WERI-Rb-1 (cell line): ENCODE measurements at regions not wholly inside any gene's neighbourhood (a gene's known extent, or its start where the extent isn't known, plus 50 kb on each side); places are given as distances from the start of the nearest gene placed in this dataset.
"Not testable (repeated sequence)": the region's sequence is repeated elsewhere in the genome, so short reads cannot be mapped to it uniquely, and the experiment has no call there.

Experiments used
- DNase-seq: peaks from one replicate; pipeline ENCODE4 v3.0.0-alpha.2; 2020
- H3K27ac ChIP-seq: fragments of 250-450 bp; sonication (Bioruptor Pico); 2 replicates; pipeline ENCODE4 v1.5.1; 2020; ENCODE audit warnings: mild to moderate bottlenecking, moderate library complexity
- H3K27me3 ChIP-seq: fragments of 250-450 bp; sonication (Bioruptor Pico); 2 replicates; pipeline ENCODE4 v1.5.1; 2021; ENCODE audit warnings: mild to moderate bottlenecking, low read depth, moderate library complexity; ENCODE audit not compliant: insufficient read depth, severe bottlenecking
- H3K36me3 ChIP-seq: fragments of 250-450 bp; sonication (Bioruptor Pico); 2 replicates; pipeline ENCODE4 v1.5.1; 2020; ENCODE audit warnings: mild to moderate bottlenecking, moderate library complexity
- H3K4me3 ChIP-seq: 2 replicates; pipeline ENCODE4 v1.5.1; 2011; ENCODE audit warnings: low read depth, mild to moderate bottlenecking, control low read depth, low read length
- H3K9me3 ChIP-seq: fragments of 250-450 bp; sonication (Bioruptor Pico); 2 replicates; pipeline ENCODE4 v1.5.1; 2021; ENCODE audit warnings: mild to moderate bottlenecking, moderate library complexity; ENCODE audit not compliant: severe bottlenecking
- TF ChIP-seq, protein P1 (sequence below): IDR thresholded peaks from 2 replicates; pipeline ENCODE4 v1.5.1; 2011; ENCODE audit warnings: low read depth, mild to moderate bottlenecking, control low read depth, inconsistent platforms, low read length

- not testable (repeated sequence) for DNase-seq, H3K27me3 ChIP-seq, H3K36me3 ChIP-seq, H3K4me3 ChIP-seq, H3K9me3 ChIP-seq, H3K27ac ChIP-seq
These were observed 77.5 kb upstream of the VKORC1L1 start for GRCh38 chr7:65795392-65795716.

DNA sequence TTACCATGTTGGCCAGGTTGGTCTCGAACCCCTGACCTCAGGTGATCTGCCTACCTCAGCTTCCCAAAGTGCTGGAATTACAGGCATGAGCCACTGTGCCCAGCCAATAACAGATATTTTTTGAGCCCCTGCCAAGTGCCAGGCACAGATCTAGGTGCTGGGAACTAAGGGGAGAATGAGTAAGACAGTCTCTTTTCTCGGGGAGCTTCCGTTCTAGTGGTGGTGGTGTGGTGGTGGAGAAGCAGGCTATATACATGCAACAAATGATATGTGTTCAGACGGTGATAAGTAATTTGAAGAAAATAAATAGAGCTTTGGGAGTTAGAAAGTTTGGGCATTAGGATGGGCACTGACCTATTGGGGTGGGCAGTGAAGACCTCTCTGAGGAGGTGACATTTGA, 76.7 kb upstream of the VKORC1L1 start:
- no peaks in the 10 kb centered on the region for H3K36me3 ChIP-seq
- DNase-seq: no peak
- H3K4me3 ChIP-seq: no peak overlapping the region
- no peaks in the 10 kb centered on the region for H3K27me3 ChIP-seq
- no peak overlapping the region for H3K27ac ChIP-seq
- H3K9me3 ChIP-seq: no peaks in the 10 kb centered on the region
- TF ChIP-seq, protein P1, sequence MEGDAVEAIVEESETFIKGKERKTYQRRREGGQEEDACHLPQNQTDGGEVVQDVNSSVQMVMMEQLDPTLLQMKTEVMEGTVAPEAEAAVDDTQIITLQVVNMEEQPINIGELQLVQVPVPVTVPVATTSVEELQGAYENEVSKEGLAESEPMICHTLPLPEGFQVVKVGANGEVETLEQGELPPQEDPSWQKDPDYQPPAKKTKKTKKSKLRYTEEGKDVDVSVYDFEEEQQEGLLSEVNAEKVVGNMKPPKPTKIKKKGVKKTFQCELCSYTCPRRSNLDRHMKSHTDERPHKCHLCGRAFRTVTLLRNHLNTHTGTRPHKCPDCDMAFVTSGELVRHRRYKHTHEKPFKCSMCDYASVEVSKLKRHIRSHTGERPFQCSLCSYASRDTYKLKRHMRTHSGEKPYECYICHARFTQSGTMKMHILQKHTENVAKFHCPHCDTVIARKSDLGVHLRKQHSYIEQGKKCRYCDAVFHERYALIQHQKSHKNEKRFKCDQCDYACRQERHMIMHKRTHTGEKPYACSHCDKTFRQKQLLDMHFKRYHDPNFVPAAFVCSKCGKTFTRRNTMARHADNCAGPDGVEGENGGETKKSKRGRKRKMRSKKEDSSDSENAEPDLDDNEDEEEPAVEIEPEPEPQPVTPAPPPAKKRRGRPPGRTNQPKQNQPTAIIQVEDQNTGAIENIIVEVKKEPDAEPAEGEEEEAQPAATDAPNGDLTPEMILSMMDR: no peak

- H3K4me3 ChIP-seq, DNase-seq, H3K9me3 ChIP-seq, H3K27ac ChIP-seq, H3K36me3 ChIP-seq, H3K27me3 ChIP-seq: not testable (repeated sequence)
These were observed 75.8 kb upstream of the VKORC1L1 start for GRCh38 chr7:65797086-65797485.

DNA sequence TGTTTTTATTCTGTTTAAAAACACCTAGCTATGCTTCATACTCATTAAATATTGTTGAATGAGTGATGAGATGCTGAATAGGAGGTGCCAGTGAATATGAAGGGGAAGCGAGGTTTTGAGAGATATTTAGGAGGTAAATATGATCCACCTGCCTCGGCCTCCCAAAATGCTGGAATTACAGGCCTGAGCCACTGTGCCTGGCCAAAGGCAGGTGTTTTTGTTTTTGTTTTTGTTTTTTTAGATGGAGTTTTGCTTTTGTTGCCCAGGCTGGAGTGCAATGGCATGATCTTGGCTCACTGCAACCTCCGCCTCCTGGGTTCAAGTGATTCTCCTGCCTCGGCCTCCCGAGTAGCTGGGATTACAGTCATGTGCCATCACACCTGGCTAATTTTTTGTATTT, 75.3 kb upstream of the VKORC1L1 start:
- not testable (repeated sequence) for H3K4me3 ChIP-seq, DNase-seq, H3K27ac ChIP-seq, H3K9me3 ChIP-seq, H3K36me3 ChIP-seq, H3K27me3 ChIP-seq

DNA sequence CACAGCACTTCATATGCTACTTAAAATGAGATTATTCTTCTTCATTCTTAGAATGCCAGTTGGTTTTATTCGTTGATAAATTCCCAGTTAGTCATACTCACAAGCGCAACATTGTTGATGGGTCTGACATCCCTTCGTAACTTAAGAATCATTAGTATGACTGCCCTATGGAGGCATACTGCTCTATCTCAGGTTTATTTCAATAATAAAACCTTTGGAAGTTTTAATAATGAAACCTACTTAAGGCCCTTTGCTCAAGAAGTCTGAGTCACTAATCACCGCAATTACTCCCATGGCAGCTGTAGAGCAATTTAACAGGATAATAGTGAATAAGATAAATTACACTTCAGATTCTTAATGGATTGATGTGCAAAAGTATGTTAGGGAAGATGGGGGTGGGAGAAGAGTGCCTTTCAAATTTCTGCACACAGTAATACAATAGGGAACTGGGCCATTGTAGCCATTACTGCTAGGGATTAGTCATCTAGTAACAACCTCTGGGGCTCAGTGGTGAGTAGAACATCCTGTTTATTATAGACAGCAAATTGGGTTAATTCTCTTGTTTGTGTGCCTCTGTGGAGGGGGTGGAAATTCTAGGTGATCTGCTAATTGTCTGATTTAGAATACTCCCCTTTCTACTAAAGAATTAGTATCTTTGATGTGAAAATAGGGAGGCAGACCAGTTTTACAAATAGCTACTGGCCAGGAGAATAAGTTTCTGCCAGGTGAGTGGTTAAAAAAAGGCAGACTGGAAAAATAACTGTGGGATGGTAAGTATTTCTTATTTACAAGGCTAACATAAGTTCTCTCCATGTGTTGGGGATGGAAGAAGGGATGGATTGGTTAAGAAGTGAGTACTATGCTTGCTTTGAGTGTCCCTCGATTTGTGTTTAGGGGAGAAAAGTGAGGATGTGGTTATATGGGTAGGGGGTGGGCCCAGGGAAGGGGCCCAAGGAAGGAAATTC, 74.5 kb upstream of the VKORC1L1 start:
- H3K27me3 ChIP-seq: no peaks in the 10 kb centered on the region
- H3K4me3 ChIP-seq: no peak overlapping the region
- TF ChIP-seq, protein P1: no peak
- peak; percentile 15 for DNase-seq
- no peaks in the 10 kb centered on the region for H3K36me3 ChIP-seq
- no peaks in the 10 kb centered on the region for H3K9me3 ChIP-seq
- H3K27ac ChIP-seq: no peak overlapping the region

DNA sequence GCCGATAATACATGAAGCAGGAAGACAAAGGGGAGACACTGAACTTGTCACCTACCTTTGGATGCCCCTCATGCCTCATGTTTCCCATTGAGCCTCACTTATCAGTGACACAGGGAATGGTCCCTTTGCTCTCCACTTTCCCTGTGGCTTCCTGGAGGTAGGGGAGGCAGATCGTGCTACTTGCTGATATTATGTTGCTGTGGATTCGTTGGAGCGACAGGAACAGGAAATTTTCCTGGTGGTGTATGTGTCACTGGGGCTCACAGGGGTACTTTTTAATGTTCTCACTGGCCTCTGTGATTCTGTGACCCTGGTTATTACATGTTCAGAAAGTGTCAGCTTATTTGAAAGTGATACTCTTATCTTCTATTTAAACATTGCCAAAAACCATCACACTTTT, 72.7 kb upstream of the VKORC1L1 start:
- H3K27ac ChIP-seq, H3K36me3 ChIP-seq, H3K9me3 ChIP-seq, DNase-seq, H3K4me3 ChIP-seq, H3K27me3 ChIP-seq: not testable (repeated sequence)

GRCh38 chr7:65800890-65801341, 72.0 kb upstream of the VKORC1L1 start:
- no peak for DNase-seq
- TF ChIP-seq, protein P1: no peak
- Histone ChIP-seq H3K27ac (no peak overlapping the region), H3K4me3 (no peak overlapping the region), H3K9me3 (no peaks in the 10 kb centered on the region), H3K36me3 (no peaks in the 10 kb centered on the region), H3K27me3 (no peaks in the 10 kb centered on the region)

GRCh38 chr7:65804887-65805286, 68.0 kb upstream of the VKORC1L1 start:
- Histone ChIP-seq H3K27me3 (no peaks in the 10 kb centered on the region), H3K4me3 (no peak overlapping the region), H3K27ac (no peak overlapping the region), H3K9me3 (no peaks in the 10 kb centered on the region), H3K36me3 (no peaks in the 10 kb centered on the region)
- no peak for DNase-seq
- TF ChIP-seq, protein P1: no peak

GRCh38 chr7:65807067-65807466, 65.8 kb upstream of the VKORC1L1 start:
- DNase-seq, H3K9me3 ChIP-seq, H3K27me3 ChIP-seq, H3K27ac ChIP-seq, H3K36me3 ChIP-seq, H3K4me3 ChIP-seq: not testable (repeated sequence)
